Glutamatergic neuron (in vitro differentiated cells): ENCODE measurements at regions not wholly inside any gene's neighbourhood (a gene's known extent, or its start where the extent isn't known, plus 50 kb on each side); places are given as distances from the start of the nearest gene placed in this dataset.

Experiments
- DNase-seq: peaks from one replicate; pipeline ENCODE4 v3.0.0; 2022
- H3K27ac Mint-ChIP-seq: one replicate; pipeline ENCODE4 v1.8.0; 2020; ENCODE audit warnings: mild to moderate bottlenecking, mixed read lengths, inconsistent platforms; ENCODE audit not compliant: unreplicated experiment
- H3K27me3 Mint-ChIP-seq: one replicate; pipeline ENCODE4 v1.8.0; 2020; ENCODE audit warnings: mild to moderate bottlenecking, moderate library complexity, mixed read lengths, inconsistent platforms; ENCODE audit not compliant: unreplicated experiment
- H3K36me3 Mint-ChIP-seq: one replicate; pipeline ENCODE4 v1.8.0; 2020; ENCODE audit warnings: mild to moderate bottlenecking, mixed read lengths, inconsistent platforms; ENCODE audit not compliant: unreplicated experiment
- H3K4me1 Mint-ChIP-seq: one replicate; pipeline ENCODE4 v1.8.0; 2020; ENCODE audit warnings: mild to moderate bottlenecking, low read depth, mixed read lengths, inconsistent platforms; ENCODE audit not compliant: unreplicated experiment
- H3K4me3 Mint-ChIP-seq: one replicate; pipeline ENCODE4 v1.8.0; 2020; ENCODE audit warnings: mild to moderate bottlenecking, mixed read lengths, inconsistent platforms; ENCODE audit not compliant: unreplicated experiment
- H3K9me3 Mint-ChIP-seq: one replicate; pipeline ENCODE4 v1.8.0; 2020; ENCODE audit warnings: mild to moderate bottlenecking, moderate library complexity, mixed read lengths, inconsistent platforms; ENCODE audit not compliant: unreplicated experiment
- TF ChIP-seq, protein P1 (sequence below): fragments of 200-600 bp; sonication (generic); IDR thresholded peaks from one replicate; pipeline ENCODE4 v1.5.0; 2021; ENCODE audit not compliant: partially characterized antibody, unreplicated experiment

DNA sequence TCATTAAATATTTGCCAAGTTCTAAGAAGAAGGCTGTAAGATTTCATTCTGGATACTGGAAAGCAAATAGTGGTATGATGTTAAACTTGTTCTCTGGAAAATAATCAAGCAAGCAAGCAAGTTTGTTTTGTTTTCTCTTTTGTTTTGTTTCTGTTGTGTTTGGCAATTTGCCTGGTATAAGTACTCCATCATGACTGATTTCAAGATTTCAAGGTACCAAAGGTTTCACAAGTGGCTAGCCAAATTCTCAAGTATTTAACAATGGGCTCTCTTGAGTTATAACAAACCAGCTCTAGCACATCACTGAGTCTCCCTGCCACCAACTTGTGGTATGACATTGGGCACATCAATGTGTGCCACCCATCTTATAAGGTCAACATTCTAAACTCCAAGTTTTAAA, 151.7 kb upstream of the IGFBP3 start:
- no peak for DNase-seq
- TF ChIP-seq, protein P1, sequence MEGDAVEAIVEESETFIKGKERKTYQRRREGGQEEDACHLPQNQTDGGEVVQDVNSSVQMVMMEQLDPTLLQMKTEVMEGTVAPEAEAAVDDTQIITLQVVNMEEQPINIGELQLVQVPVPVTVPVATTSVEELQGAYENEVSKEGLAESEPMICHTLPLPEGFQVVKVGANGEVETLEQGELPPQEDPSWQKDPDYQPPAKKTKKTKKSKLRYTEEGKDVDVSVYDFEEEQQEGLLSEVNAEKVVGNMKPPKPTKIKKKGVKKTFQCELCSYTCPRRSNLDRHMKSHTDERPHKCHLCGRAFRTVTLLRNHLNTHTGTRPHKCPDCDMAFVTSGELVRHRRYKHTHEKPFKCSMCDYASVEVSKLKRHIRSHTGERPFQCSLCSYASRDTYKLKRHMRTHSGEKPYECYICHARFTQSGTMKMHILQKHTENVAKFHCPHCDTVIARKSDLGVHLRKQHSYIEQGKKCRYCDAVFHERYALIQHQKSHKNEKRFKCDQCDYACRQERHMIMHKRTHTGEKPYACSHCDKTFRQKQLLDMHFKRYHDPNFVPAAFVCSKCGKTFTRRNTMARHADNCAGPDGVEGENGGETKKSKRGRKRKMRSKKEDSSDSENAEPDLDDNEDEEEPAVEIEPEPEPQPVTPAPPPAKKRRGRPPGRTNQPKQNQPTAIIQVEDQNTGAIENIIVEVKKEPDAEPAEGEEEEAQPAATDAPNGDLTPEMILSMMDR = no peak
- Mint-ChIP-seq H3K27ac (no peak overlapping the region), H3K4me1 (no peaks in the 10 kb centered on the region), H3K4me3 (no peak overlapping the region), H3K27me3 (no peaks in the 10 kb centered on the region), H3K9me3 (no peaks in the 10 kb centered on the region), H3K36me3 (no peaks in the 10 kb centered on the region)

DNA sequence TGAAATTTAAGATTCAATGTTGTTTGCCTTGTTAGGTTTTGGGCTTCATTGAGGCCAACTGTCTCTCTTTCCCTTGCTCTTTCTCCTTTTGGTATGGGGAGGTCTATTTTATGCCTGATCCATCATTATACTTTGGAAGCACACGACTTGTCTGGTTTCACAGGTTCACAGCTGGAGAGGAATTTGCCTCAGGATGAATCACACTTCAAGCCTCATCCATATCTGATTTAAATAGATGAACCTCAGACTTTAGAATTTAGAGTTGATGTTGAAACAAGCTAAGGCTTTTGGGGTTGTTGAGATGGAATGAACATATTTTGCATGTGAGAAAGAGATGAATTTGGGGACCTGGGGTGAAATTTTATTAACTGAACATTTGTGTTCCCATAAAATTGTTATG, 150.5 kb upstream of the IGFBP3 start:
- H3K27ac Mint-ChIP-seq = no peak overlapping the region

DNA sequence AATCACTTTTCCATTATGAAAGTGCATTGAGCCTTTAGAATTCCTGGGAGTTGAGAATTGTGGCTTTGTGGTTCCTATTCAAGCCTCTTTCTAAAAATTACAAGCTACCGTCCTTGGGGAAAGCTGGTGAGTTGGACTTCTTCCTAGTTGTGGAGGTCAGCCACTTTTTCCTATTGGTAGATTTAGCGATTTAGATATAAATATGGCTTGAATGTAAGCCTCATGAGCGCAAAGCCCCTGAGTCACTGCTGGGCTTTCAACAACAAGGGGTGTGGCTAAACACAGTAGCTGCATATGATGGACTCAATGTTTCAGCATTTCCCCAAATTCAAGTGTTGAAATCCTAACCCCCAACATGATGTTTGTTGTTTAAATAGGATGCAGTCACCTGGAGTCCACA, 150.0 kb upstream of the IGFBP3 start:
- Mint-ChIP-seq H3K9me3 (no peaks in the 10 kb centered on the region), H3K36me3 (no peaks in the 10 kb centered on the region), H3K27ac (no peak overlapping the region), H3K27me3 (no peaks in the 10 kb centered on the region), H3K4me1 (no peaks in the 10 kb centered on the region), H3K4me3 (no peak overlapping the region)
- TF ChIP-seq, protein P1 = no peak
- no peak for DNase-seq

More for the DNA sequence above, 150.5 kb upstream of the IGFBP3 start:
- Mint-ChIP-seq H3K4me3 (no peak overlapping the region), H3K9me3 (no peaks in the 10 kb centered on the region), H3K36me3 (no peaks in the 10 kb centered on the region), H3K4me1 (no peaks in the 10 kb centered on the region), H3K27me3 (no peaks in the 10 kb centered on the region)
- TF ChIP-seq, protein P1 = no peak
- DNase-seq = no peak

DNA sequence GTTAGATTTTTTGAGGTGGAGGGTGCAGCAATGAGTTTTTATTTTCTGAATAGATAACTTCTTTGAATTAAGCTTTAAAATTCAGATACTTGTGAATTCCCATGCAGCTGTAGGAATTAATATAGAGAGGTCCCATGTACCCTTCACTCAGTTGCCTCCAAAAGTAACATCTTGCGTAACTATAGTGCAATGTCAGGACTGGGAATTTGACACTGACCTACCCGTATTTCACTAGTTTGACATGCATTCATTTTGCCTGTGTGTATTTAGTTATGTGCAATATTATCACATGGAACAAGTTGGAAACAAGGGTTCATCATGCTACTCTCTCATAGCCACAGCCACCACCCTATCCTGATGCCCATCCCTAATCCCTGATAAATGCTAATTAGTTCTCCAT, 147.1 kb upstream of the IGFBP3 start:
- no peak overlapping the region for H3K27ac Mint-ChIP-seq
- no peaks in the 10 kb centered on the region for H3K9me3 Mint-ChIP-seq
- no peaks in the 10 kb centered on the region for H3K27me3 Mint-ChIP-seq
- H3K36me3 Mint-ChIP-seq = no peaks in the 10 kb centered on the region
- TF ChIP-seq, protein P1 = no peak
- no peak for DNase-seq
- no peak overlapping the region for H3K4me3 Mint-ChIP-seq
- H3K4me1 Mint-ChIP-seq = no peaks in the 10 kb centered on the region

DNA sequence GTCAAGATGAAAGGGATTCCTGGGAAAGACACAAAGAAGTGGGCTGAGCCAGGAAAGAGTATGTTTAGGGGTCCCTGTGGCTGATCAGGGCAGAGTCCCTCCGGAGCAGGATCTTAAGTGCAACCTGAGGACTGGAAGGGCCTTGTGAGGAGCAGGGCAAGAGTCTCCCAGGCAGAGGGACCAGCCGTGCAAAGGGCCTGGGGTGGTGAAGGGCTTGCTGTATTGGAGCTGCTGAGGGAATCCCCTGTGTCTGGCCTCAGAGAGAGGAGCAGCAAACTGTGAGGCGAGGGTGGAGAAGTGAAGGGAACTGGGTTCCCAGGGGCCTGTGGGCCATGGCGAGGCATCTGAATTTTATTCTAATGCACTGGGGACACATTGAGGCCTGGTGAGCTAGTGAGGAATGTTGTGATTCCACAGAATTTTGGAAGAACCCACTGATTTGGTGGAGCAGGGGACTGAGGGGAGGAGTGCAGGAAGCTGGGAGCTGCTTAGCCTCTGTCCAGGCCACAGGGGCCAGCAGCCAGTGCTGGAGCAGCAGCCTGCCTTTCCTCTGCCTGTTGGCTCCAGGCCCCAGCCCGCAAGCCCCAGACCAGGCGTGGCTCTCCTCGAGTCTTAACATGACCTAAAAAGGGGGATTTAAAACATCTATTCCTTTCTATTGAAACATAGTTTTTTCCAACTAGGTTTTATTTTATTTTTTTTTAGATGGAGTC, 138.4 kb upstream of the IGFBP3 start:
- Mint-ChIP-seq H3K36me3 (no peaks in the 10 kb centered on the region), H3K4me1 (no peaks in the 10 kb centered on the region), H3K27me3 (peaks cover 2% of the 10 kb centered on the region), H3K4me3 (no peak overlapping the region), H3K9me3 (no peaks in the 10 kb centered on the region), H3K27ac (no peak overlapping the region)
- TF ChIP-seq, protein P1 = no peak
- no peak for DNase-seq
